ENCODE measurements at regions not wholly inside any gene's neighbourhood (a gene's known extent, or its start where the extent isn't known, plus 50 kb on each side); places are given as distances from the start of the nearest gene placed in this dataset.

DNA sequence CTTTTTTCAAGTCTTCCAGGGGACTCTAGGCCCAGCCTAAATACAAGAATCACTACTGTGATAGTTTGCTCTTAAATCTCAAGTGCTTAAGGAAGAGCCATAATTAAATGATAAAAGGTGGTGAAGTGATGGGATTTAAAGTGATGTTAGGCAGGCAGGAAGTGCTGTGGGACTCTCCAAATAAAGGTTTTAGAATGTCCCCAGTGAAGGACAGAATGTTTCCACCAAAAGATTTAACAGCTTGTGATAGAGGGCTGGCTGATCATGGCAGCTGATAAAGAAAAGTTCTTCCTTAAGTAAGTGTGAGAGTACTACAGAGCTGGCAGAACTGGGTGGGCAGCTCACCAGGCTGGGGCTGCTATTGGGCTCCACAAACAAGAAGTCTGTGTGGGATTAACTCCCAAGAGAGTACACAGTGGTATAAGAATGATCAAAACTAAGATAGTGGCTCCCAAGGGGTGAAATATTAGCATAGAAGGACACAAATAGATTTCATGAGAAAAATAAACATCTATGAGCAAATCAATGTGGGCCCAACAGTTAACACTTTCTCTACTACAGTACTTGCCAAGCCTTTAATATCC, 637.2 kb upstream of the CPEB2 start:
- H3K36me3 ChIP-seq (ENCODE audit: insufficient read depth, low read depth, low read length), result no peaks in the 10 kb centered on the region
- H3K4me3 ChIP-seq (ENCODE audit: low read length), result no peak overlapping the region
- no peaks in the 10 kb centered on the region for H3K27me3 ChIP-seq (ENCODE audit: insufficient read depth, low read length)
- no peak overlapping the region for H3K9ac ChIP-seq (ENCODE audit: low read depth, low read length)
- no peak overlapping the region for H3K27ac ChIP-seq (ENCODE audit: low read length)
- no peaks in the 10 kb centered on the region for H3K9me3 ChIP-seq (ENCODE audit: insufficient read depth, low read depth, low read length)
- peaks cover 3% of the 10 kb centered on the region; the same call in 1 of the 2 replicates for H3K4me1 ChIP-seq (ENCODE audit: insufficient read depth, low read length)

DNA sequence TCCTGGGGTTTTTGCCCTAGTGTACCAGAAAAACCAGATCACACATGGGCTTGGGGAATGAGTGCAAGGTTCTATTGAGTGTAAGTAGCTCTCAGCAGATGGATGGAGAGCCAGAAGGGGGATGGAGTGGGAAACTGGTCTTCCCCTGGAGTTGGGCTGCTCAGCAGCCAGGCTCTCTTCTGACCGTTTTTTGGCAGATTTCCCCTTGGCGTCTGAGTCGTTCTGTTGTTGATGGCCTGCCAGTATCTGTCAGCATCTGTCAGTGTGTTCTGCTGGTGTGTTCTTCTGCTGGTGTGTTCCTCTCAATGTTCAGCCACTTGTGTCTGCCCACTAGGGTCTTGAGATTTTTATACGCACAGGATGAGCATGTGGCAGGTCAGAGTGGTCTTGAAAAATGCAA, 633.9 kb upstream of the CPEB2 start:
- H3K36me3 ChIP-seq (ENCODE audit: insufficient read depth, low read depth, low read length), result no peaks in the 10 kb centered on the region
- no peak overlapping the region for H3K27ac ChIP-seq (ENCODE audit: low read length)
- peaks cover 9% of the 10 kb centered on the region; the same call in 1 of the 2 replicates for H3K4me1 ChIP-seq (ENCODE audit: insufficient read depth, low read length)
- H3K9ac ChIP-seq (ENCODE audit: low read depth, low read length), result no peak overlapping the region
- no peaks in the 10 kb centered on the region for H3K9me3 ChIP-seq (ENCODE audit: insufficient read depth, low read depth, low read length)
- H3K27me3 ChIP-seq (ENCODE audit: insufficient read depth, low read length), result no peaks in the 10 kb centered on the region
- H3K4me3 ChIP-seq (ENCODE audit: low read length), result no peak overlapping the region

DNA sequence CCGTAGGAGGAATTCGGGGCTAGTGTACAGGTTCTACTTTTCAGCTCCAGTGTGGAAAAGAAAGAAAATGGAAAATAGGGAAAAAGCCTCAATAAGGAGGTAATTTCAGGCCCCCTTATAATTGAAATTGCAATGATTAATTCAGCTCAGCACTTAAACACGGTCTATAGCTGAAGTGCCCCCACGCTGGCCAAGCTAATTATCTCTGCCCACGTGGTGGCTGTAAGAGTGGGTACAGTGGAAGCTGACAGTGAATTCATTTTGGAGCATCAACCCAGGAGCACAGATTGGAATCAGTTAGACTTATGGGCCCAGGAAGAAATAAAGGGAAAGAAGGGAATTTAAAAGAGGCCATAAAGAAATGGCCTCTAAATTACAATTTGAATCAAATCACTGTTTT, 631.1 kb upstream of the CPEB2 start:
- no peaks in the 10 kb centered on the region for H3K36me3 ChIP-seq (ENCODE audit: insufficient read depth, low read depth, low read length)
- H3K9me3 ChIP-seq (ENCODE audit: insufficient read depth, low read depth, low read length), result no peaks in the 10 kb centered on the region
- H3K4me1 ChIP-seq (ENCODE audit: insufficient read depth, low read length), result peaks cover 6% of the 10 kb centered on the region; the same call in 1 of the 2 replicates
- H3K27me3 ChIP-seq (ENCODE audit: insufficient read depth, low read length), result no peaks in the 10 kb centered on the region
- H3K9ac ChIP-seq (ENCODE audit: low read depth, low read length), result no peak overlapping the region
- no peak overlapping the region for H3K4me3 ChIP-seq (ENCODE audit: low read length)
- H3K27ac ChIP-seq (ENCODE audit: low read length), result no peak overlapping the region

DNA sequence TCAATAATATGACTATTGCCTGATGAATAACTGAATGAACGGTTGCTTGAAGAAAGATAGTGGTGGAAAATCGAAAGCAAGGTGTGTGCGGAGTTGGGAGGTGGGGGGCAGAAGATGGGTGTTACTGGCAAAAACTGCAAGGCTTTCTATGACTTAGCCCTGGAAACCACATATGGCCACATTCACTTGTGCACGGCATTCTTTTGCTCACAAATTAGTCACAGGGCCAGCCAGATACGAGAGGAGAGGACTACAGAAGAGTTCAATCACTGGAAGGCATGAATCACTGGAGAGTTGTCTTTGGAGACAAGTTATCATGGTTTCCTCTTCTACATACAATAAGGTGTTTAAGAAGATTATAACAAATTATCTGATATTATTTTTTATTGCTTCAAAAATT, 626.5 kb upstream of the CPEB2 start:
- H3K9ac ChIP-seq (ENCODE audit: low read depth, low read length), result no peak overlapping the region
- H3K9me3 ChIP-seq (ENCODE audit: insufficient read depth, low read depth, low read length), result no peaks in the 10 kb centered on the region
- no peaks in the 10 kb centered on the region for H3K27me3 ChIP-seq (ENCODE audit: insufficient read depth, low read length)
- no peak overlapping the region for H3K4me3 ChIP-seq (ENCODE audit: low read length)
- no peak overlapping the region for H3K27ac ChIP-seq (ENCODE audit: low read length)
- peaks cover under 1% of the 10 kb centered on the region; the same call in 1 of the 2 replicates for H3K4me1 ChIP-seq (ENCODE audit: insufficient read depth, low read length)
- no peaks in the 10 kb centered on the region for H3K36me3 ChIP-seq (ENCODE audit: insufficient read depth, low read depth, low read length)

DNA sequence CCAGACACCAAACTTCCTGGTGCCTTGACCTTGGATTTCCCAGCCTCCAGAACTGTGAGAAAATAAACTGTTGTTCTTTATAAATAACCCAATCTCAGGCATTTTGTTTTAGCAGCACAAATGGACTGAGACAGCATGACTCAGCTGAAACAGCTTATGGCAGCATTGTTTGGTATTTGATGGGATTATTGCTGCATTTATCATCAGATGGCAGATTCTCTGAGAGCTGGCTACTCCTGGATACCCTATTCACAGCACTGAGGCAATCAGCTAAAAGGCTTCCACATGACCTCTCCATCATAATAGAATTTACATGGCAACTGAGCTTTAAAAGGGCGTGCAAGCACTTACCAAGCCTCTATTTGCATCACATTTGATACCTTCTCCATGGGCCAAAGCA, 623.1 kb upstream of the CPEB2 start:
- Histone ChIP-seq H3K27me3 (ENCODE audit: insufficient read depth, low read length) (no peaks in the 10 kb centered on the region), H3K9me3 (ENCODE audit: insufficient read depth, low read depth, low read length) (no peaks in the 10 kb centered on the region), H3K4me3 (ENCODE audit: low read length) (no peak overlapping the region), H3K9ac (ENCODE audit: low read depth, low read length) (no peak overlapping the region), H3K36me3 (ENCODE audit: insufficient read depth, low read depth, low read length) (no peaks in the 10 kb centered on the region), H3K4me1 (ENCODE audit: insufficient read depth, low read length) (no peaks in the 10 kb centered on the region), H3K27ac (ENCODE audit: low read length) (no peak overlapping the region)

DNA sequence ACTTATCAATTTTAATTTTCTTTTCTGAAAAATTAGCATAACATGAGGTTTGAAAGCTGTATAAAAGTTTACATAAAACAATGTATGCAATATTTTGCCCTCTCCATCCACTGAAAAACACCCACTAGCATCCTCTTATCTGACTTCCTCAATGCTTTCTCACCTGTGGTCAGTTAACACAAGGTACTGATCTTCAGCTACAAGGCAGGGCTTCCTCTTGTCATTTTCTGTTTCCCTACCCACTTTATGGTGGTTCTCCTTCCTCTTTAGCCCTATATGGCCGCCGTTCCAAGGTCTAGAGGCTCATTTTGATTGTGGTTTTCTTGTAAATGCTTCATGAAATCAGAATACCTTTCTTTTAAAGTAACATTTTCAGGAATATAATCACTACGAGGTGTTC, 618.6 kb upstream of the CPEB2 start:
- Histone ChIP-seq H3K36me3 (ENCODE audit: insufficient read depth, low read depth, low read length) (no peaks in the 10 kb centered on the region), H3K27ac (ENCODE audit: low read length) (no peak overlapping the region), H3K9me3 (ENCODE audit: insufficient read depth, low read depth, low read length) (no peaks in the 10 kb centered on the region)

DNA sequence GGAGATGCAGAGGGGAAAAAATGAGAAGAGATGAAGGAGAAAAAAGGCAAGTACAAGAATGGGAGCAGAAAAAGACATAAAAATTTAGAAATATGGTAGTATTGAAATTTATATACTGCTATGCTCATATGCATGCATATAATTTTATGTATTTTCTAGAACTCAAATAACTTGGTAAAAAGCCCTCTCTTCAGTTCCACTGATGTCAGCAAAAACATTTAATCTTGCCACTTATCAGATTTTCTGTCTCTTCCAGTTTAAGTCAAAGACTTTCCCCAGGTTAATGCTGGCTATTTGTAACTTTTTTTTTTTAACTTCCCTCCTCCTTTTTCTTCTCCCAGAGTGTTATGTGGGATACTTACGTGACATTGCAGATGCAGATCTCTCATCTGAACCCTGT, 617.5 kb upstream of the CPEB2 start:
- no peaks in the 10 kb centered on the region for H3K9me3 ChIP-seq (ENCODE audit: insufficient read depth, low read depth, low read length)
- H3K27ac ChIP-seq (ENCODE audit: low read length), result no peak overlapping the region
- H3K4me1 ChIP-seq (ENCODE audit: insufficient read depth, low read length), result no peaks in the 10 kb centered on the region
- H3K4me3 ChIP-seq (ENCODE audit: low read length), result no peak overlapping the region
- no peak overlapping the region for H3K9ac ChIP-seq (ENCODE audit: low read depth, low read length)
- no peaks in the 10 kb centered on the region for H3K27me3 ChIP-seq (ENCODE audit: insufficient read depth, low read length)
- no peaks in the 10 kb centered on the region for H3K36me3 ChIP-seq (ENCODE audit: insufficient read depth, low read depth, low read length)

More for the DNA sequence above, 618.6 kb upstream of the CPEB2 start:
- Histone ChIP-seq H3K9ac (ENCODE audit: low read depth, low read length) (no peak overlapping the region), H3K4me3 (ENCODE audit: low read length) (no peak overlapping the region), H3K27me3 (ENCODE audit: insufficient read depth, low read length) (no peaks in the 10 kb centered on the region), H3K4me1 (ENCODE audit: insufficient read depth, low read length) (no peaks in the 10 kb centered on the region)

DNA sequence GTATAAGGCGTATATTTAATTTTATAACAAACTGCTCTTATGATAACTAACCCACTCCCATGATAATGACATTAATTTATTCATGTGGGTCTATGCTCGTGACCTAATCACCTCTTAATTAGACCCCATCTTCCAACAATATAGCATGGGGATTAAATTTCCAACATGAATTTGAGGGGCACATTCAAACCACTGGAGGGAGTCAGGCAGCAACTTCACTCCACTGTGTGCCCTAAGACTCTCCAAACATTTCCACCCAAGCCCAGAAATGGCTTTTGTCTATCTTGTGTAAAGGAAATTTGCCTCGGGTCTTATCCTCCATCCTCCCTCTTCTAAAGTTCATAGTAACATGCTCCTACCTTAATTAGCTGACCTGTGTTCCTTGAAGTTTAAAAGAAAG, 616.1 kb upstream of the CPEB2 start:
- no peak overlapping the region for H3K4me3 ChIP-seq (ENCODE audit: low read length)
- H3K9me3 ChIP-seq (ENCODE audit: insufficient read depth, low read depth, low read length), result no peaks in the 10 kb centered on the region
- H3K4me1 ChIP-seq (ENCODE audit: insufficient read depth, low read length), result no peaks in the 10 kb centered on the region
- no peaks in the 10 kb centered on the region for H3K27me3 ChIP-seq (ENCODE audit: insufficient read depth, low read length)
- no peak overlapping the region for H3K27ac ChIP-seq (ENCODE audit: low read length)
- no peak overlapping the region for H3K9ac ChIP-seq (ENCODE audit: low read depth, low read length)
- no peaks in the 10 kb centered on the region for H3K36me3 ChIP-seq (ENCODE audit: insufficient read depth, low read depth, low read length)

DNA sequence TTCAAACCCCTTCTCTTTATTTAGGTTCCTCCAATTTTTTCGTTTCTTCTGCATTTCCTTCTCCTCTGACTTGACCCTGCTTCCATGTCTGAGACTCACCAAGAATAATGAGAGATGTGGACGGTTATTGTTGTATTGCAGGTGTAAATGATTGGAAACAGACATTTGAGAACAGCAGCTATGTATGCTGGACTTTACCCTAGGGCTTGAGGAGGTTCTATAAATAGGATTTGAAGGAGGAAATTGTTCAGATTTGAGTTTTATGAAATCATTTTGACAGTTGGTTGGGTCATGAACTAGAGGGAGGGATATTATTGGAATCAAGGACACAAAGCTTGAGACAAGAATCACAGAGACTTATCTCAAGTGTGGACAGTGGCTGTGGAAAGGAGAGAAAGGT, 614.6 kb upstream of the CPEB2 start:
- no peaks in the 10 kb centered on the region for H3K36me3 ChIP-seq (ENCODE audit: insufficient read depth, low read depth, low read length)
- no peak overlapping the region for H3K27ac ChIP-seq (ENCODE audit: low read length)
- no peak overlapping the region for H3K4me3 ChIP-seq (ENCODE audit: low read length)
- no peaks in the 10 kb centered on the region for H3K9me3 ChIP-seq (ENCODE audit: insufficient read depth, low read depth, low read length)
- no peaks in the 10 kb centered on the region for H3K4me1 ChIP-seq (ENCODE audit: insufficient read depth, low read length)
- no peaks in the 10 kb centered on the region for H3K27me3 ChIP-seq (ENCODE audit: insufficient read depth, low read length)
- H3K9ac ChIP-seq (ENCODE audit: low read depth, low read length), result no peak overlapping the region

DNA sequence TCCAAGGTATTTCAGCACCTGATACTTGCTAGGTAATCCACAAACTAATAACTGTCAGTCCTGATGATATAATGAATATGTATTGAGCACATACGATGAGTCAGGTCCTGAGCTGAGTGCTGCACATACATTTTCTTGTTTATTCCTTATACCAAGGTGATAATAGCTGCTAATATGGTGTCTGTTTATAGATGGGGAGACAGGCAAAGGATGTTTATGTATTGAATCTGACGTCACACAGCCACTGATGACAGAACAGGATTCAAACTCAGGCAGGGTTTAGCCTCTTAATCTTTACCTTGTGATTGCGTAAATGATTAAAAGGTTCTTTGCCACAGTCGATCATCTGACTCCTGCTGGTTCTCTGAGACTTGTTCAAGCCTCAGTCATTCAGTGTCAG, 609.9 kb upstream of the CPEB2 start:
- no peaks in the 10 kb centered on the region for H3K36me3 ChIP-seq (ENCODE audit: insufficient read depth, low read depth, low read length)
- no peaks in the 10 kb centered on the region for H3K9me3 ChIP-seq (ENCODE audit: insufficient read depth, low read depth, low read length)
- no peaks in the 10 kb centered on the region for H3K27me3 ChIP-seq (ENCODE audit: insufficient read depth, low read length)
- no peak overlapping the region for H3K4me3 ChIP-seq (ENCODE audit: low read length)
- no peaks in the 10 kb centered on the region for H3K4me1 ChIP-seq (ENCODE audit: insufficient read depth, low read length)
- no peak overlapping the region for H3K27ac ChIP-seq (ENCODE audit: low read length)
- no peak overlapping the region for H3K9ac ChIP-seq (ENCODE audit: low read depth, low read length)

DNA sequence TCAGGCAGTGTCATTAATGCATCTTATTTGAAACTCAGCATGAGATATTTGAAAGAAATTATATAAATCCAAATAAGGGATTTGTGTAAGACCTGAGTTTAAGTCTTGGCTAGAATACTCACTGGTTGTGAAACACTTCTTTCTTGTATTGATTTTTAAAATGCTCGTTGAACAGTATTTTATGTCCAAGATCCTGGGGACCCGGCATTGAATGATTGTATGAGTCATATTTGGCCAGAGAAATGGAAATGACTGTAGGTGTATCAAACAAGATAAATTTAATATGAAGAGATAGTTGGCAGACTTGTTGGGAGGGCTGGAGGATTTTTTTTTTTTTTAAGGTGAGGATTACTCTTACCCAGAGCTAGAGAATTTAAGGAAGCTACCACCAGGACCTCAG, 606.1 kb upstream of the CPEB2 start:
- no peak overlapping the region for H3K4me3 ChIP-seq (ENCODE audit: low read length)
- H3K4me1 ChIP-seq (ENCODE audit: insufficient read depth, low read length), result no peaks in the 10 kb centered on the region
- no peaks in the 10 kb centered on the region for H3K36me3 ChIP-seq (ENCODE audit: insufficient read depth, low read depth, low read length)
- H3K9me3 ChIP-seq (ENCODE audit: insufficient read depth, low read depth, low read length), result no peaks in the 10 kb centered on the region
- no peaks in the 10 kb centered on the region for H3K27me3 ChIP-seq (ENCODE audit: insufficient read depth, low read length)
- H3K27ac ChIP-seq (ENCODE audit: low read length), result no peak overlapping the region
- H3K9ac ChIP-seq (ENCODE audit: low read depth, low read length), result no peak overlapping the region

DNA sequence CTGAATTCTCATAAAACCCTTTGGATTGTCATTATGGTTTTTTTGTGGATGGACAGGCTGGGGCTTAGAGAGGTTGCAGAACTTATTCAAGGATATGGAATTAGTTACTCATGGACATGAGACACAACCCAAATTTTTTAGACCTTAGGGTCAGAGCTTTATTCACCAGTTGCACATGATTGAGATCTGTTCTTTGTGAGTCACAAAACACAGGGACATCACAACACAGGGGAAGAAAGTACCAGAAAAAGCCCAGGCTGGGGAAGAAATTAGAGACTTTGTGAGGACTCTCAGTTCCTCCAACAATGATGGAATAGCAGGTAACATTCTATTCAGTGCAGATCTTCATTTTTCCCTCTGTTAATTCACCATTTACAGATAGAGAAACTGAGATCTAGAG, 602.4 kb upstream of the CPEB2 start:
- no peaks in the 10 kb centered on the region for H3K36me3 ChIP-seq (ENCODE audit: insufficient read depth, low read depth, low read length)
- no peak overlapping the region for H3K27ac ChIP-seq (ENCODE audit: low read length)
- H3K9ac ChIP-seq (ENCODE audit: low read depth, low read length), result no peak overlapping the region
- H3K4me3 ChIP-seq (ENCODE audit: low read length), result no peak overlapping the region
- 0 out of 2 replicates have a peak, but pooled peaks cover 2% of the 10 kb centered on the region for H3K9me3 ChIP-seq (ENCODE audit: insufficient read depth, low read depth, low read length)
- peaks cover 6% of the 10 kb centered on the region; the same call in 1 of the 2 replicates for H3K4me1 ChIP-seq (ENCODE audit: insufficient read depth, low read length)
- no peaks in the 10 kb centered on the region for H3K27me3 ChIP-seq (ENCODE audit: insufficient read depth, low read length)
